Calu3 (cell line): ENCODE measurements at regions not wholly inside any gene's neighbourhood (a gene's known extent, or its start where the extent isn't known, plus 50 kb on each side); places are given as distances from the start of the nearest gene placed in this dataset.

Source experiments
- BruUV-seq: library from RNA; stranded (reverse); fragments of 400-500 nt; replicated peaks from 2 replicates; lab custom pipeline; 2021; lab: Mats Ljungman, UMichigan
- CTCF ChIA-PET: fragments of 300-600 bp; sonication (Branson Sonifier 250); formaldehyde crosslinking; loops from one replicate; lab custom pipeline; 2022; ENCODE audit warnings: antibody characterized with exemption; lab: Charles Lee
- DNase-seq: peaks from one replicate; pipeline ENCODE4 v3.0.0; 2022
- H3K27ac Mint-ChIP-seq: one replicate; pipeline ENCODE4 v1.8.0; 2022; ENCODE audit warnings: mixed read lengths; ENCODE audit not compliant: unreplicated experiment
- H3K27me3 Mint-ChIP-seq: one replicate; pipeline ENCODE4 v1.8.0; 2022; ENCODE audit warnings: mixed read lengths; ENCODE audit not compliant: unreplicated experiment
- H3K36me3 Mint-ChIP-seq: one replicate; pipeline ENCODE4 v1.8.0; 2022; ENCODE audit warnings: mild to moderate bottlenecking, moderate library complexity, mixed read lengths; ENCODE audit not compliant: insufficient read depth, unreplicated experiment
- H3K4me1 Mint-ChIP-seq: one replicate; pipeline ENCODE4 v1.8.0; 2022; ENCODE audit warnings: mild to moderate bottlenecking, low read depth, mixed read lengths; ENCODE audit not compliant: unreplicated experiment
- H3K4me3 Mint-ChIP-seq: one replicate; pipeline ENCODE4 v1.8.0; 2022; ENCODE audit warnings: mild to moderate bottlenecking, low read depth, moderate library complexity, mixed read lengths; ENCODE audit not compliant: unreplicated experiment
- H3K9me3 Mint-ChIP-seq: one replicate; pipeline ENCODE4 v1.8.0; 2022; ENCODE audit warnings: low read depth, mixed read lengths; ENCODE audit not compliant: unreplicated experiment
- CTCF ChIP-seq: fragments of 200-600 bp; IDR thresholded peaks from one replicate; pipeline ENCODE4 v1.8.0; 2022; ENCODE audit warnings: antibody characterized with exemption; ENCODE audit not compliant: unreplicated experiment
- intact Hi-C: fragments of 100-400 bp; cut with micrococcal nuclease; formaldehyde crosslinking; loops from one replicate; pipeline ENCODE4 v1.10.0; 2022; ENCODE audit not compliant: unreplicated experiment

GRCh38 chr1:234730770-234731568 lies 121.0 kb upstream of the IRF2BP2 start:
- intact Hi-C loops, result no loop called here
- H3K36me3 Mint-ChIP-seq, result no peaks in the 10 kb centered on the region
- peaks cover 35% of the 10 kb centered on the region for H3K4me1 Mint-ChIP-seq
- H3K4me3 Mint-ChIP-seq, result no peak overlapping the region
- H3K9me3 Mint-ChIP-seq, result no peaks in the 10 kb centered on the region
- BruUV-seq, result no TSS peak
- H3K27ac Mint-ChIP-seq, result no peak overlapping the region
- CTCF ChIA-PET, result interaction anchor here (0.6 kb wide), 1 partner anchor 194 kb away, joined by 3 read pairs; no protein-coding TSS in a partner anchor
- DNase-seq, result no peak
- no peak for TF ChIP-seq CTCF
- no peaks in the 10 kb centered on the region for H3K27me3 Mint-ChIP-seq

- Mint-ChIP-seq H3K4me1 (peaks cover 41% of the 10 kb centered on the region), H3K27ac (no peak overlapping the region), H3K36me3 (peaks cover 1% of the 10 kb centered on the region), H3K4me3 (no peak overlapping the region), H3K27me3 (no peaks in the 10 kb centered on the region), H3K9me3 (no peaks in the 10 kb centered on the region)
- DNase-seq, result no peak
- BruUV-seq, result no TSS peak
- TF ChIP-seq CTCF, result no peak
- CTCF ChIA-PET, result no interaction called here
- intact Hi-C loops, result no loop called here
Observed at GRCh38 chr1:234730475-234730769, 120.4 kb upstream of the IRF2BP2 start.

GRCh38 chr1:234729561-234730474 lies 119.8 kb upstream of the IRF2BP2 start:
- no peak overlapping the region for H3K4me3 Mint-ChIP-seq
- H3K36me3 Mint-ChIP-seq, result peaks cover 7% of the 10 kb centered on the region
- no peaks in the 10 kb centered on the region for H3K9me3 Mint-ChIP-seq
- CTCF ChIA-PET, result no interaction called here
- no peak overlapping the region for H3K27ac Mint-ChIP-seq
- peaks cover 47% of the 10 kb centered on the region for H3K4me1 Mint-ChIP-seq
- DNase-seq, result no peak
- no peaks in the 10 kb centered on the region for H3K27me3 Mint-ChIP-seq
- intact Hi-C loops, result no loop called here
- no peak for TF ChIP-seq CTCF
- no TSS peak for BruUV-seq

- intact Hi-C loops, result no loop called here
- H3K36me3 Mint-ChIP-seq, result peaks cover 18% of the 10 kb centered on the region
Observed at GRCh38 chr1:234728740-234729139, 118.8 kb upstream of the IRF2BP2 start.

More at GRCh38 chr1:234728740-234729139, 118.8 kb upstream of the IRF2BP2 start:
- Mint-ChIP-seq H3K4me1 (peaks cover 58% of the 10 kb centered on the region), H3K27me3 (no peaks in the 10 kb centered on the region), H3K9me3 (no peaks in the 10 kb centered on the region), H3K27ac (no peak overlapping the region), H3K4me3 (no peak overlapping the region)
- TF ChIP-seq CTCF, result no peak
- CTCF ChIA-PET, result no interaction called here
- DNase-seq, result no peak
- no TSS peak for BruUV-seq
